ENCODE measurements at regions not wholly inside any gene's neighbourhood (a gene's known extent, or its start where the extent isn't known, plus 50 kb on each side); places are given as distances from the start of the nearest gene placed in this dataset.

DNA sequence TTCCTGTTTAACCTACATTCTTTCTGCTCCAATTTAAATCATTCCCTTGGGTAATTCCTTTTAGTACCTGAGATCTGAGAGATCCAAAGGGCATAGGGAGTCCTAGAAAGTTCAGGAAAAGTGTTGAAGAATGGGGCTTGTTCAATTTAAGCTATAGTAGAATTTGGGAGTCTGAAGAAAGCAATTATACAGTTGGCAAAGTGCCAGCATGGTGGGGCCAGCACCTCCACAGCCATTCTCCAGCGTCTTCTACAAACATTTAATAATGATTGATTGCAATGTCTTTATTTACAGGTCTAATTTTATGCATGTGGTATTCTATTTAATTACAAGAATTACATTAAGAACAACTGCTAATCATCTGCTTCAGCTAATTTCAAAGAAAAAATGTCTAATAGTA lies 957.7 kb upstream of the GYPC start:
- TF ChIP-seq, protein P1, sequence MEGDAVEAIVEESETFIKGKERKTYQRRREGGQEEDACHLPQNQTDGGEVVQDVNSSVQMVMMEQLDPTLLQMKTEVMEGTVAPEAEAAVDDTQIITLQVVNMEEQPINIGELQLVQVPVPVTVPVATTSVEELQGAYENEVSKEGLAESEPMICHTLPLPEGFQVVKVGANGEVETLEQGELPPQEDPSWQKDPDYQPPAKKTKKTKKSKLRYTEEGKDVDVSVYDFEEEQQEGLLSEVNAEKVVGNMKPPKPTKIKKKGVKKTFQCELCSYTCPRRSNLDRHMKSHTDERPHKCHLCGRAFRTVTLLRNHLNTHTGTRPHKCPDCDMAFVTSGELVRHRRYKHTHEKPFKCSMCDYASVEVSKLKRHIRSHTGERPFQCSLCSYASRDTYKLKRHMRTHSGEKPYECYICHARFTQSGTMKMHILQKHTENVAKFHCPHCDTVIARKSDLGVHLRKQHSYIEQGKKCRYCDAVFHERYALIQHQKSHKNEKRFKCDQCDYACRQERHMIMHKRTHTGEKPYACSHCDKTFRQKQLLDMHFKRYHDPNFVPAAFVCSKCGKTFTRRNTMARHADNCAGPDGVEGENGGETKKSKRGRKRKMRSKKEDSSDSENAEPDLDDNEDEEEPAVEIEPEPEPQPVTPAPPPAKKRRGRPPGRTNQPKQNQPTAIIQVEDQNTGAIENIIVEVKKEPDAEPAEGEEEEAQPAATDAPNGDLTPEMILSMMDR (IDR thresholded peaks at IDR 0.05) = no peak
- no peak for TF ChIP-seq POLR2A (IDR thresholded peaks at IDR 0.05)

Measured in lower leg skin (tissue), 3 donors.